ENCODE measurements at regions not wholly inside any gene's neighbourhood (a gene's known extent, or its start where the extent isn't known, plus 50 kb on each side); places are given as distances from the start of the nearest gene placed in this dataset.

GRCh38 chr6:8207869-8208191, 105.5 kb upstream of the EEF1E1 start:
- Histone ChIP-seq H3K4me1 (ENCODE audit: control insufficient read depth in 1 of 2, insufficient read depth in 1 of 2, low read depth in 1 of 2, low read length in 1 of 2) (no peaks in the 10 kb centered on the region), H3K27me3 (peaks cover 4% of the 10 kb centered on the region), H3K4me3 (ENCODE audit: low read depth in 1 of 2, low read length in 1 of 2) (no peak overlapping the region), H3K9me3 (no peaks in the 10 kb centered on the region), H3K27ac (no peak overlapping the region), H3K36me3 (no peaks in the 10 kb centered on the region)
- TF ChIP-seq CTCF (IDR thresholded peaks at IDR 0.05) = no peak

- no peak for TF ChIP-seq CTCF (IDR thresholded peaks at IDR 0.05)
- no peaks in the 10 kb centered on the region for H3K36me3 ChIP-seq
- H3K27ac ChIP-seq = no peak overlapping the region
- no peaks in the 10 kb centered on the region for H3K9me3 ChIP-seq
- H3K4me1 ChIP-seq (ENCODE audit: control insufficient read depth in 1 of 2, insufficient read depth in 1 of 2, low read depth in 1 of 2, low read length in 1 of 2) = no peaks in the 10 kb centered on the region
- H3K4me3 ChIP-seq (ENCODE audit: low read depth in 1 of 2, low read length in 1 of 2) = no peak overlapping the region
- H3K27me3 ChIP-seq = peaks cover 4% of the 10 kb centered on the region
Measured at GRCh38 chr6:8207191-8207868, 105.0 kb upstream of the EEF1E1 start.

DNA sequence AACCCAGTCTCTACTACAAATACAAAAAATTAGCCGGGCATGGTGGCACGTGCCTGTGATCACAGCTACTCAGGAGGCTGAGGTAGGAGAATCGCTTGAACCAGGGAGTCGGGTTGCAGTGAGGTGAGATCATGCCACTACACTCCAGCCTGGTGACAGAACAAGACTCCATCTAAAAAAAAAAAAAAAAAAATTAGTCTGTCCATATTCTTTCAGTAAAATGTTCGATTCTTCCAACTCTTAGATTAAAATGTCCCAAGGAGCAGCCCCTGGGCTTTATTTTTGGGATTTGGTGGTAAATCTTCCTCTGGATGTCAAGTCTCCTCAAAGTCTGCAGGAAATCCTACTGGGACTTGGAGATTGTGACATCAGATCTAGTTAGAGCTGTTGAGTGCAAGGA, 101.0 kb upstream of the EEF1E1 start:
- peaks cover 4% of the 10 kb centered on the region for H3K27me3 ChIP-seq
- no peak for TF ChIP-seq CTCF (IDR thresholded peaks at IDR 0.05)
- H3K27ac ChIP-seq = no peak overlapping the region
- no peaks in the 10 kb centered on the region for H3K4me1 ChIP-seq (ENCODE audit: control insufficient read depth in 1 of 2, insufficient read depth in 1 of 2, low read depth in 1 of 2, low read length in 1 of 2)
- H3K36me3 ChIP-seq = no peaks in the 10 kb centered on the region
- no peak overlapping the region for H3K4me3 ChIP-seq (ENCODE audit: low read depth in 1 of 2, low read length in 1 of 2)
- no peaks in the 10 kb centered on the region for H3K9me3 ChIP-seq

DNA sequence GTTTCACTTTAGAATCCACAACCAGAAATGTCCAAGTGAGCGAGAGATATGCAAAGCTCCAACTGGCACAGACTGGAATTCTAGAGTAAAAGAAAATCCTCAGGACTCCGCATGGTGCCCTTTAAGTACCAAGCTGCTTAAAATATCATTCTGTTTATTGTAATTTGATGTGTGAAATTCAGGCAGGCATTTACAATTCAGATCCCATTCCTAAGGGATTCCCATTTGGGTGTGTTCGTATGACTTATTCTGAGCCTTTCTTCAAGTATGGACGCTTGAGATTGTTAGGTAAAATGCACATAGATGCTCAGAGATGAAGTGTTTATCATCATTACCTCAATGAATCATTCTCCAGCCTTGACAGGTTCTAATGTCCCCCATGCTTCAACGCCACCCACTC, 99.3 kb upstream of the EEF1E1 start:
- Histone ChIP-seq H3K4me1 (ENCODE audit: control insufficient read depth in 1 of 2, insufficient read depth in 1 of 2, low read depth in 1 of 2, low read length in 1 of 2) (no peaks in the 10 kb centered on the region), H3K4me3 (ENCODE audit: low read depth in 1 of 2, low read length in 1 of 2) (no peak overlapping the region), H3K27ac (no peak overlapping the region), H3K36me3 (no peaks in the 10 kb centered on the region), H3K9me3 (no peaks in the 10 kb centered on the region), H3K27me3 (peaks cover 4% of the 10 kb centered on the region)
- no peak for TF ChIP-seq CTCF (IDR thresholded peaks at IDR 0.05)

GRCh38 chr6:8200255-8200654, 97.9 kb upstream of the EEF1E1 start:
- no peaks in the 10 kb centered on the region for H3K4me1 ChIP-seq (ENCODE audit: control insufficient read depth in 1 of 2, insufficient read depth in 1 of 2, low read depth in 1 of 2, low read length in 1 of 2)
- TF ChIP-seq CTCF (IDR thresholded peaks at IDR 0.05) = no peak
- H3K9me3 ChIP-seq = no peaks in the 10 kb centered on the region
- no peak overlapping the region for H3K27ac ChIP-seq
- H3K36me3 ChIP-seq = no peaks in the 10 kb centered on the region
- no peak overlapping the region for H3K4me3 ChIP-seq (ENCODE audit: low read depth in 1 of 2, low read length in 1 of 2)
- H3K27me3 ChIP-seq = no peaks in the 10 kb centered on the region

DNA sequence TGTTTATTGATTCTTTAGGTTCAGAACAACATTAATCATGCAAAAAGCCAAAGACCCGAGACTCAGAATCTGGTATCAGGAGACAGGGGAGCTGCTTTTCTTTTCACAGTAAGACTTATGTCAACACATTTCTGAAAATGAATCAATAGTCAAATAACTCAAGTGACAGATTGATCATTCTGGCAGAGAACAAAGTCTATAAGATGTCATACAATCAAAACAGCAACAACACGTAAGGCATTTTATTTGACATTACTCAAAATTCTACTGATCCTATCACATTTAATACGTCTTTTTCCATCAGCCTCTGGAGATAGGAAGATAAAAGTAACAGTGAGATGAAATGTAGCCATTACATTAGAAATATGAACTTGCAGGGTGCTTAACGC, 93.4 kb upstream of the EEF1E1 start:
- no peak overlapping the region for H3K27ac ChIP-seq
- H3K27me3 ChIP-seq = peaks cover 6% of the 10 kb centered on the region
- H3K9me3 ChIP-seq = no peaks in the 10 kb centered on the region
- H3K4me1 ChIP-seq (ENCODE audit: control insufficient read depth in 1 of 2, insufficient read depth in 1 of 2, low read depth in 1 of 2, low read length in 1 of 2) = no peaks in the 10 kb centered on the region
- no peak overlapping the region for H3K4me3 ChIP-seq (ENCODE audit: low read depth in 1 of 2, low read length in 1 of 2)
- no peak for TF ChIP-seq CTCF (IDR thresholded peaks at IDR 0.05)
- no peaks in the 10 kb centered on the region for H3K36me3 ChIP-seq

All from neutrophil (primary cell).